CD14-positive monocyte (primary cell): ENCODE measurements at regions not wholly inside any gene's neighbourhood (a gene's known extent, or its start where the extent isn't known, plus 50 kb on each side); places are given as distances from the start of the nearest gene placed in this dataset.

Experiments used
- DNase-seq, 3 donors: peaks; one replicate each; pipeline ENCODE4 v3.0.0-alpha.2; 2011 to 2022
- H2AFZ ChIP-seq: 2 replicates; pipeline ENCODE4 v1.6.0; 2012; ENCODE audit warnings: mild to moderate bottlenecking, low read depth, low read length, inconsistent platforms; ENCODE audit not compliant: insufficient read depth, poor library complexity, severe bottlenecking
- H3K27ac ChIP-seq, 2 donors: 1 replicate in 1 of 2; 2 replicates in 1 of 2; pipeline ENCODE4 v1.5.1; 2012 to 2013; ENCODE audit warnings: low read length in 2 of 2, control low read depth in 1 of 2, inconsistent platforms in 1 of 2, low read depth in 1 of 2, mild to moderate bottlenecking in 1 of 2
- H3K27me3 ChIP-seq, 2 donors: one replicate each; pipeline versions ENCODE4 v1.6.0 to v1.6.1; 2011 to 2013; ENCODE audit warnings: low read length in 2 of 2; ENCODE audit not compliant: control insufficient read depth in 2 of 2, insufficient read depth in 2 of 2
- H3K36me3 ChIP-seq, 2 donors: replicated peaks in 1 of 2; 1 replicate in 1 of 2; 2 replicates in 1 of 2; pipeline versions ENCODE4 v1.5.1 to v1.6.1; 2012 to 2013; ENCODE audit warnings: low read length in 2 of 2, control low read depth in 1 of 2, inconsistent platforms in 1 of 2, mild to moderate bottlenecking in 1 of 2; ENCODE audit not compliant: insufficient read depth in 2 of 2, control insufficient read depth in 1 of 2
- H3K4me1 ChIP-seq, 2 donors: 1 replicate in 1 of 2; 2 replicates in 1 of 2; pipeline versions ENCODE4 v1.5.1 to v1.6.1; 2012 to 2013; ENCODE audit warnings: low read length in 2 of 2, control low read depth in 1 of 2, inconsistent platforms in 1 of 2, mild to moderate bottlenecking in 1 of 2, moderate library complexity in 1 of 2; ENCODE audit not compliant: insufficient read depth in 2 of 2, control insufficient read depth in 1 of 2
- H3K4me2 ChIP-seq: replicated peaks from 2 replicates; pipeline ENCODE3; 2012; ENCODE audit warnings: low read length, moderate library complexity, mild to moderate bottlenecking; ENCODE audit not compliant: poor library complexity, severe bottlenecking; ENCODE audit errors: extremely low read depth
- H3K4me3 ChIP-seq, 3 experiments: fragments of 200-600 bp in 1 of 3; sonication (generic) in 1 of 3; replicated peaks in 1 of 3; 1 replicate in 2 of 3; 2 replicates in 1 of 3; pipeline ENCODE4 v1.5.1; 2011 to 2013; ENCODE audit warnings: low read length in 3 of 3, mild to moderate bottlenecking in 3 of 3, control low read depth in 2 of 3, low read depth in 2 of 3, inconsistent platforms in 1 of 3, moderate library complexity in 1 of 3
- H3K79me2 ChIP-seq: 2 replicates; pipeline ENCODE4 v1.6.0; 2012; ENCODE audit warnings: mild to moderate bottlenecking, control low read depth, inconsistent platforms, low read length, moderate library complexity; ENCODE audit not compliant: insufficient read depth
- H3K9ac ChIP-seq: 2 replicates; pipeline ENCODE4 v1.6.0; 2017; ENCODE audit warnings: low read length, mild to moderate bottlenecking; ENCODE audit not compliant: insufficient read depth, poor library complexity, severe bottlenecking
- H3K9me3 ChIP-seq, 2 donors: replicated peaks in 1 of 2; 1 replicate in 1 of 2; 2 replicates in 1 of 2; pipeline versions ENCODE4 v1.5.1 to v1.6.1; 2012 to 2013; ENCODE audit warnings: low read length in 2 of 2, control low read depth in 1 of 2; ENCODE audit not compliant: control insufficient read depth in 1 of 2, insufficient read depth in 1 of 2
- H4K20me1 ChIP-seq: 2 replicates; pipeline ENCODE4 v1.6.0; 2012; ENCODE audit warnings: mild to moderate bottlenecking, low read length, control low read depth, moderate library complexity; ENCODE audit not compliant: insufficient read depth
- H3K27ac Mint-ChIP-seq, 7 donors: one replicate each; pipeline ENCODE4 v1.8.0; 2020; ENCODE audit warnings: mild to moderate bottlenecking in 7 of 7, mixed read lengths in 7 of 7, moderate library complexity in 6 of 7, inconsistent platforms in 2 of 7
- H3K27me3 Mint-ChIP-seq, 3 donors: one replicate each; pipeline ENCODE4 v1.8.0; 2021 to 2022; ENCODE audit warnings: low read depth in 3 of 3, mild to moderate bottlenecking in 3 of 3, mixed read lengths in 3 of 3, moderate library complexity in 3 of 3, inconsistent platforms in 1 of 3
- H3K36me3 Mint-ChIP-seq, 2 donors: one replicate each; pipeline ENCODE4 v1.8.0; 2020; ENCODE audit warnings: mixed read lengths in 2 of 2, inconsistent platforms in 1 of 2, mild to moderate bottlenecking in 1 of 2
- H3K4me1 Mint-ChIP-seq: one replicate; pipeline ENCODE4 v1.8.0; 2020; ENCODE audit warnings: mild to moderate bottlenecking, mixed read lengths
- H3K4me3 Mint-ChIP-seq, 2 donors: one replicate each; pipeline ENCODE4 v1.8.0; 2020; ENCODE audit warnings: mild to moderate bottlenecking in 2 of 2, mixed read lengths in 2 of 2, moderate library complexity in 1 of 2
- H3K9me3 Mint-ChIP-seq, 7 donors: one replicate each; pipeline ENCODE4 v1.8.0; 2020 to 2022; ENCODE audit warnings: mixed read lengths in 7 of 7, mild to moderate bottlenecking in 6 of 7, moderate library complexity in 6 of 7, inconsistent platforms in 2 of 7
- WGBS: methylation state at CpG from one replicate; pipeline ENCODE4 v1.1.5; 2013; ENCODE audit warnings: missing lambda C conversion rate; ENCODE audit not compliant: insufficient coverage; 5-methylcytosine and 5-hydroxymethylcytosine counted together
- intact Hi-C, 2 donors: fragments of 100-400 bp; cut with micrococcal nuclease; formaldehyde crosslinking; loops; one replicate each; pipeline versions ENCODE4 v1.15.0 to v1.15.1; 2023
- TF ChIP-seq, protein P1 (sequence below): fragments of 200-600 bp; IDR thresholded peaks from one replicate; pipeline ENCODE4 v1.8.0; 2022; ENCODE audit warnings: antibody characterized with exemption, mild to moderate bottlenecking

DNA sequence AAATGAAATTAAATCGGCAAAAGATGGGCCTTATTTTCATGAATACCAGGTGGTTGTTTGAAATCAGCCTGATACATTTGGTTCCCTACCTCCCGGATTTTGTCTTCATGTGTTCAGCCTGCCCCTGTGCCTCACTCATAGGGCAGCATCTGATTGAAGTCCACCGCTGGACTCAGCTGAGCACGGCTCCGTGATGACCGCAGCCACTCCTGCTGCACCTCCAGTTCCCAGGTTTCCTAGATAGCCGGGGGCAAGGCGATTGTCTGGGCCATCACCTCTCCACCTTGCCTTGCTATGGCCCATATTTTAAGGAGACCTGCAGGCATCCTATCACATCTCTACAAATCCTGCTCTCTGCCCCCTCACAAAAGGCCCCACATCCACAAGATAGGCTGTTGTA, 563.8 kb downstream of the NUF2 start:
- H3K36me3 Mint-ChIP-seq = no peaks in the 10 kb centered on the region
- Histone ChIP-seq H3K4me1 (no peaks in the 10 kb centered on the region), H3K9me3 (no peaks in the 10 kb centered on the region), H3K4me2 (no peak overlapping the region), H3K79me2 (no peaks in the 10 kb centered on the region), H3K36me3 (no peaks in the 10 kb centered on the region), H3K27ac (no peak overlapping the region), H2AFZ (no peak overlapping the region), H4K20me1 (no peaks in the 10 kb centered on the region), H3K9ac (no peak overlapping the region), H3K27me3 (no peaks in the 10 kb centered on the region), H3K4me3 (no peak overlapping the region)
- H3K9me3 Mint-ChIP-seq = peaks cover 0 to 2% (median 0%) of the 10 kb centered on the region in 7 donors
- DNase-seq = no peak
- no peak overlapping the region for H3K4me3 Mint-ChIP-seq
- no peaks in the 10 kb centered on the region for H3K4me1 Mint-ChIP-seq
- intact Hi-C loops = no loop called here
- WGBS = 88% methylated on average over 8 of the region's 8 CpGs
- H3K27me3 Mint-ChIP-seq = no peaks in the 10 kb centered on the region
- TF ChIP-seq, protein P1, sequence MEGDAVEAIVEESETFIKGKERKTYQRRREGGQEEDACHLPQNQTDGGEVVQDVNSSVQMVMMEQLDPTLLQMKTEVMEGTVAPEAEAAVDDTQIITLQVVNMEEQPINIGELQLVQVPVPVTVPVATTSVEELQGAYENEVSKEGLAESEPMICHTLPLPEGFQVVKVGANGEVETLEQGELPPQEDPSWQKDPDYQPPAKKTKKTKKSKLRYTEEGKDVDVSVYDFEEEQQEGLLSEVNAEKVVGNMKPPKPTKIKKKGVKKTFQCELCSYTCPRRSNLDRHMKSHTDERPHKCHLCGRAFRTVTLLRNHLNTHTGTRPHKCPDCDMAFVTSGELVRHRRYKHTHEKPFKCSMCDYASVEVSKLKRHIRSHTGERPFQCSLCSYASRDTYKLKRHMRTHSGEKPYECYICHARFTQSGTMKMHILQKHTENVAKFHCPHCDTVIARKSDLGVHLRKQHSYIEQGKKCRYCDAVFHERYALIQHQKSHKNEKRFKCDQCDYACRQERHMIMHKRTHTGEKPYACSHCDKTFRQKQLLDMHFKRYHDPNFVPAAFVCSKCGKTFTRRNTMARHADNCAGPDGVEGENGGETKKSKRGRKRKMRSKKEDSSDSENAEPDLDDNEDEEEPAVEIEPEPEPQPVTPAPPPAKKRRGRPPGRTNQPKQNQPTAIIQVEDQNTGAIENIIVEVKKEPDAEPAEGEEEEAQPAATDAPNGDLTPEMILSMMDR = no peak
- H3K27ac Mint-ChIP-seq = no peak overlapping the region

DNA sequence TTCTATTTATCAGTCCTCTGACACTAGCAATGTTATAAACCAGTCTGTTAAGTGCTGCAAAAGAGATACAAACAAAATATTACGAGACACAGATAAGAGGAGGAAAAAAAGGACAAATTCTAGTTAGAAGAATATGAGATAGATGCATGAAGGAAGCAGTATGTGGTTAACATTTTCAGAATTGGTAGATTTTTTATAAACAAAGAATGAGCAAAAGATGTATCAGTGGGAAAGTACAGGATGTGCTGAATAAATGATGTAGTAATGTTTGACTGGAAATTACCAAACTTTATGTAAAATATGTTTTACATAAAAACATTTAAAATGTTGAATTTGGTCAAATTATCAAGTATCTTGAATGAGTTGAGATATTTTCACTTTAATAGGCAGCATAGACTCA, 574.2 kb downstream of the NUF2 start:
- intact Hi-C loops = no loop called here
- Mint-ChIP-seq H3K4me1 (no peaks in the 10 kb centered on the region), H3K27me3 (peaks cover 0 to 2% (median 0%) of the 10 kb centered on the region in 3 donors), H3K9me3 (peaks cover 2 to 5% (median 4%) of the 10 kb centered on the region in 7 donors), H3K4me3 (no peak overlapping the region), H3K36me3 (no peaks in the 10 kb centered on the region), H3K27ac (no peak overlapping the region)
- no peaks in the 10 kb centered on the region for H3K79me2 ChIP-seq
- whole genome bisulfite sequencing = no CpG with 5 or more reads among the region's 1 CpG
- no peak overlapping the region for H2AFZ ChIP-seq
- no peak overlapping the region for H3K4me3 ChIP-seq
- H3K9ac ChIP-seq = no peak overlapping the region
- no peak overlapping the region for H3K27ac ChIP-seq
- H3K36me3 ChIP-seq = no peaks in the 10 kb centered on the region
- no peaks in the 10 kb centered on the region for H3K9me3 ChIP-seq
- H3K27me3 ChIP-seq = no peaks in the 10 kb centered on the region
- no peaks in the 10 kb centered on the region for H3K4me1 ChIP-seq
- no peaks in the 10 kb centered on the region for H4K20me1 ChIP-seq
- no peak for DNase-seq
- no peak overlapping the region for H3K4me2 ChIP-seq
- TF ChIP-seq, protein P1 = no peak
